CD14-positive monocyte (primary cell): ENCODE measurements at regions not wholly inside any gene's neighbourhood (a gene's known extent, or its start where the extent isn't known, plus 50 kb on each side); places are given as distances from the start of the nearest gene placed in this dataset.

ENCODE experiments used
- DNase-seq, 3 donors: peaks; one replicate each; pipeline ENCODE4 v3.0.0-alpha.2; 2011 to 2022
- H2AFZ ChIP-seq: 2 replicates; pipeline ENCODE4 v1.6.0; 2012; ENCODE audit warnings: mild to moderate bottlenecking, low read depth, low read length, inconsistent platforms; ENCODE audit not compliant: insufficient read depth, poor library complexity, severe bottlenecking
- H3K27ac ChIP-seq, 2 donors: 1 replicate in 1 of 2; 2 replicates in 1 of 2; pipeline ENCODE4 v1.5.1; 2012 to 2013; ENCODE audit warnings: low read length in 2 of 2, control low read depth in 1 of 2, inconsistent platforms in 1 of 2, low read depth in 1 of 2, mild to moderate bottlenecking in 1 of 2
- H3K27me3 ChIP-seq, 2 donors: one replicate each; pipeline versions ENCODE4 v1.6.0 to v1.6.1; 2011 to 2013; ENCODE audit warnings: low read length in 2 of 2; ENCODE audit not compliant: control insufficient read depth in 2 of 2, insufficient read depth in 2 of 2
- H3K36me3 ChIP-seq, 2 donors: replicated peaks in 1 of 2; 1 replicate in 1 of 2; 2 replicates in 1 of 2; pipeline versions ENCODE4 v1.5.1 to v1.6.1; 2012 to 2013; ENCODE audit warnings: low read length in 2 of 2, control low read depth in 1 of 2, inconsistent platforms in 1 of 2, mild to moderate bottlenecking in 1 of 2; ENCODE audit not compliant: insufficient read depth in 2 of 2, control insufficient read depth in 1 of 2
- H3K4me1 ChIP-seq, 2 donors: 1 replicate in 1 of 2; 2 replicates in 1 of 2; pipeline versions ENCODE4 v1.5.1 to v1.6.1; 2012 to 2013; ENCODE audit warnings: low read length in 2 of 2, control low read depth in 1 of 2, inconsistent platforms in 1 of 2, mild to moderate bottlenecking in 1 of 2, moderate library complexity in 1 of 2; ENCODE audit not compliant: insufficient read depth in 2 of 2, control insufficient read depth in 1 of 2
- H3K4me2 ChIP-seq: replicated peaks from 2 replicates; pipeline ENCODE3; 2012; ENCODE audit warnings: low read length, moderate library complexity, mild to moderate bottlenecking; ENCODE audit not compliant: poor library complexity, severe bottlenecking; ENCODE audit errors: extremely low read depth
- H3K4me3 ChIP-seq, 3 experiments: fragments of 200-600 bp in 1 of 3; sonication (generic) in 1 of 3; replicated peaks in 1 of 3; 1 replicate in 2 of 3; 2 replicates in 1 of 3; pipeline ENCODE4 v1.5.1; 2011 to 2013; ENCODE audit warnings: low read length in 3 of 3, mild to moderate bottlenecking in 3 of 3, control low read depth in 2 of 3, low read depth in 2 of 3, inconsistent platforms in 1 of 3, moderate library complexity in 1 of 3
- H3K79me2 ChIP-seq: 2 replicates; pipeline ENCODE4 v1.6.0; 2012; ENCODE audit warnings: mild to moderate bottlenecking, control low read depth, inconsistent platforms, low read length, moderate library complexity; ENCODE audit not compliant: insufficient read depth
- H3K9ac ChIP-seq: 2 replicates; pipeline ENCODE4 v1.6.0; 2017; ENCODE audit warnings: low read length, mild to moderate bottlenecking; ENCODE audit not compliant: insufficient read depth, poor library complexity, severe bottlenecking
- H3K9me3 ChIP-seq, 2 donors: replicated peaks in 1 of 2; 1 replicate in 1 of 2; 2 replicates in 1 of 2; pipeline versions ENCODE4 v1.5.1 to v1.6.1; 2012 to 2013; ENCODE audit warnings: low read length in 2 of 2, control low read depth in 1 of 2; ENCODE audit not compliant: control insufficient read depth in 1 of 2, insufficient read depth in 1 of 2
- H4K20me1 ChIP-seq: 2 replicates; pipeline ENCODE4 v1.6.0; 2012; ENCODE audit warnings: mild to moderate bottlenecking, low read length, control low read depth, moderate library complexity; ENCODE audit not compliant: insufficient read depth
- H3K27ac Mint-ChIP-seq, 7 donors: one replicate each; pipeline ENCODE4 v1.8.0; 2020; ENCODE audit warnings: mild to moderate bottlenecking in 7 of 7, mixed read lengths in 7 of 7, moderate library complexity in 6 of 7, inconsistent platforms in 2 of 7
- H3K27me3 Mint-ChIP-seq, 3 donors: one replicate each; pipeline ENCODE4 v1.8.0; 2021 to 2022; ENCODE audit warnings: low read depth in 3 of 3, mild to moderate bottlenecking in 3 of 3, mixed read lengths in 3 of 3, moderate library complexity in 3 of 3, inconsistent platforms in 1 of 3
- H3K36me3 Mint-ChIP-seq, 2 donors: one replicate each; pipeline ENCODE4 v1.8.0; 2020; ENCODE audit warnings: mixed read lengths in 2 of 2, inconsistent platforms in 1 of 2, mild to moderate bottlenecking in 1 of 2
- H3K4me1 Mint-ChIP-seq: one replicate; pipeline ENCODE4 v1.8.0; 2020; ENCODE audit warnings: mild to moderate bottlenecking, mixed read lengths
- H3K4me3 Mint-ChIP-seq, 2 donors: one replicate each; pipeline ENCODE4 v1.8.0; 2020; ENCODE audit warnings: mild to moderate bottlenecking in 2 of 2, mixed read lengths in 2 of 2, moderate library complexity in 1 of 2
- H3K9me3 Mint-ChIP-seq, 7 donors: one replicate each; pipeline ENCODE4 v1.8.0; 2020 to 2022; ENCODE audit warnings: mixed read lengths in 7 of 7, mild to moderate bottlenecking in 6 of 7, moderate library complexity in 6 of 7, inconsistent platforms in 2 of 7
- CTCF ChIP-seq: fragments of 200-600 bp; IDR thresholded peaks from one replicate; pipeline ENCODE4 v1.8.0; 2022; ENCODE audit warnings: antibody characterized with exemption, mild to moderate bottlenecking
- WGBS: methylation state at CpG from one replicate; pipeline ENCODE4 v1.1.5; 2013; ENCODE audit warnings: missing lambda C conversion rate; ENCODE audit not compliant: insufficient coverage; 5-methylcytosine and 5-hydroxymethylcytosine counted together
- intact Hi-C, 2 donors: fragments of 100-400 bp; cut with micrococcal nuclease; formaldehyde crosslinking; loops; one replicate each; pipeline versions ENCODE4 v1.15.0 to v1.15.1; 2023

GRCh38 chr11:24384240-24384639, 112.6 kb upstream of the LUZP2 start:
- Histone ChIP-seq H3K36me3 (no peaks in the 10 kb centered on the region), H3K27me3 (no peaks in the 10 kb centered on the region), H4K20me1 (no peaks in the 10 kb centered on the region), H3K27ac (no peak overlapping the region), H2AFZ (no peak overlapping the region), H3K9me3 (no peaks in the 10 kb centered on the region), H3K79me2 (no peaks in the 10 kb centered on the region), H3K4me3 (no peak overlapping the region), H3K4me2 (no peak overlapping the region), H3K9ac (no peak overlapping the region), H3K4me1 (no peaks in the 10 kb centered on the region)
- Mint-ChIP-seq H3K4me3 (no peak overlapping the region), H3K36me3 (no peaks in the 10 kb centered on the region), H3K27me3 (no peaks in the 10 kb centered on the region), H3K27ac (no peak overlapping the region), H3K4me1 (no peaks in the 10 kb centered on the region), H3K9me3 (no peaks in the 10 kb centered on the region)
- intact Hi-C loops, result no loop called here
- DNase-seq, result no peak
- WGBS, result 57% methylated on average over 1 of the region's 3 CpGs
- no peak for TF ChIP-seq CTCF

GRCh38 chr11:24386546-24387397, 110.1 kb upstream of the LUZP2 start:
- Histone ChIP-seq H3K27me3 (no peaks in the 10 kb centered on the region), H3K36me3 (no peaks in the 10 kb centered on the region), H3K79me2 (no peaks in the 10 kb centered on the region), H3K4me3 (no peak overlapping the region), H2AFZ (no peak overlapping the region), H4K20me1 (no peaks in the 10 kb centered on the region), H3K27ac (no peak overlapping the region), H3K4me1 (no peaks in the 10 kb centered on the region), H3K4me2 (no peak overlapping the region), H3K9me3 (no peaks in the 10 kb centered on the region), H3K9ac (no peak overlapping the region)
- H3K27me3 Mint-ChIP-seq, result no peaks in the 10 kb centered on the region
- no peak for DNase-seq
- H3K27ac Mint-ChIP-seq, result no peak overlapping the region
- H3K36me3 Mint-ChIP-seq, result no peaks in the 10 kb centered on the region
- no peaks in the 10 kb centered on the region for H3K9me3 Mint-ChIP-seq
- no peaks in the 10 kb centered on the region for H3K4me1 Mint-ChIP-seq
- no CpG with 5 or more reads among the region's 6 CpGs for WGBS
- intact Hi-C loops, result no loop called here
- TF ChIP-seq CTCF, result no peak
- H3K4me3 Mint-ChIP-seq, result no peak overlapping the region
